Small intestine (tissue), 7 donors: ENCODE measurements at regions not wholly inside any gene's neighbourhood (a gene's known extent, or its start where the extent isn't known, plus 50 kb on each side); places are given as distances from the start of the nearest gene placed in this dataset.

Experiments used
- DNase-seq, 2 donors: peaks; one replicate each; pipeline versions ENCODE4 v3.0.0 to v3.0.0-alpha.2; 2013
- FAIRE-seq: peaks from 2 replicates; lab custom pipeline; 2012; peaks lifted over from hg19 to GRCh38; lab: Jason Lieb, UNC
- H3K27ac ChIP-seq, 3 donors: one replicate each; pipeline ENCODE4 v1.5.1; 2013; ENCODE audit warnings: low read length in 2 of 3, mild to moderate bottlenecking in 2 of 3, control low read depth in 1 of 3, inconsistent platforms in 1 of 3, low read depth in 1 of 3, moderate library complexity in 1 of 3
- H3K27me3 ChIP-seq, 3 donors: one replicate each; pipeline ENCODE4 v1.6.1; 2013; ENCODE audit warnings: low read length in 3 of 3, inconsistent platforms in 1 of 3; ENCODE audit not compliant: control insufficient read depth in 3 of 3, insufficient read depth in 3 of 3
- H3K36me3 ChIP-seq, 3 donors: one replicate each; pipeline ENCODE4 v1.6.1; 2013; ENCODE audit warnings: low read length in 3 of 3, inconsistent platforms in 1 of 3, low read depth in 1 of 3, mild to moderate bottlenecking in 1 of 3, moderate library complexity in 1 of 3; ENCODE audit not compliant: control insufficient read depth in 3 of 3, insufficient read depth in 2 of 3
- H3K4me1 ChIP-seq, 3 donors: one replicate each; pipeline ENCODE4 v1.6.1; 2013; ENCODE audit warnings: low read length in 2 of 3, inconsistent platforms in 1 of 3, low read depth in 1 of 3, mild to moderate bottlenecking in 1 of 3, moderate library complexity in 1 of 3; ENCODE audit not compliant: control insufficient read depth in 3 of 3, insufficient read depth in 2 of 3
- H3K4me3 ChIP-seq, 3 donors: one replicate each; pipeline ENCODE4 v1.5.1; 2013; ENCODE audit warnings: low read length in 3 of 3, control low read depth in 1 of 3, inconsistent platforms in 1 of 3, low read depth in 1 of 3, mild to moderate bottlenecking in 1 of 3, moderate library complexity in 1 of 3
- H3K9me3 ChIP-seq, 2 donors: one replicate each; pipeline ENCODE4 v1.6.1; 2013; ENCODE audit warnings: low read depth in 1 of 2, low read length in 1 of 2; ENCODE audit not compliant: control insufficient read depth in 2 of 2, insufficient read depth in 1 of 2
- WGBS, 3 donors: extraction: QIAGEN DNeasy Blood & Tissue Kit; methylation state at CpG; one replicate each; pipeline ENCODE4 v1.1.7; 2013; 5-methylcytosine and 5-hydroxymethylcytosine counted together
- donor health status: healthy with polysubstance abuse.
- donor health status: control.
- donor health status: control.
- donor health status: Bipolar disorder and iron deficiency.
- donor health status: healthy.

- no peaks in the 10 kb centered on the region for H3K27me3 ChIP-seq
- no peaks in the 10 kb centered on the region for H3K4me1 ChIP-seq
- no peak overlapping the region for H3K4me3 ChIP-seq
- WGBS, 3 donors: 80 to 89% (median 87%) methylated on average over 3 of the region's 3 CpGs
- no peak for DNase-seq
- FAIRE-seq: no peak
- no peaks in the 10 kb centered on the region for H3K9me3 ChIP-seq
- no peak overlapping the region for H3K27ac ChIP-seq
- H3K36me3 ChIP-seq: no peaks in the 10 kb centered on the region
Measured at GRCh38 chr4:137649711-137650450, 117.6 kb upstream of the PCDH18 start.

DNA sequence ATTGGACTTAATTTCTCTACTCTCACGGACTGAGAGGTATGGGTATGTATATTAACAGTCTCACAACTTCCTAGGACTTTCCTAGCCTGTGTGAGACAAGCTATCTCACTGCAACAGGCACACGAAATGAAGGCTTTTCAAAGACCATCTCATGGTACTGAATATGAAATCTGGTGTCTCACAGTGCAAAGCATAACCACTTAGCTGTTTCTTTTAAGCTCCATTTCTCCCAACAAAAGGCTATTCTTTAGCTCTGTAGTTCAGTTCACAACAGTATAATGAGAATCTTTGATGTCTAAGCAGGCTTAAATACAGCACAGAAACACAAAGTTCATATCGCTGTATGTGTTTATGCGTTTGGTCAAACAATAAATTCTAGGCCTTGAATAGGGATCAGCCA, 116.2 kb upstream of the PCDH18 start:
- Histone ChIP-seq H3K36me3 (no peaks in the 10 kb centered on the region), H3K9me3 (no peaks in the 10 kb centered on the region), H3K4me3 (no peak overlapping the region), H3K27ac (no peak overlapping the region), H3K27me3 (no peaks in the 10 kb centered on the region), H3K4me1 (no peaks in the 10 kb centered on the region)
- 49 to 72% (median 53%) methylated on average over 4 of the region's 4 CpGs for WGBS, 3 donors
- FAIRE-seq: no peak
- DNase-seq: no peak

DNA sequence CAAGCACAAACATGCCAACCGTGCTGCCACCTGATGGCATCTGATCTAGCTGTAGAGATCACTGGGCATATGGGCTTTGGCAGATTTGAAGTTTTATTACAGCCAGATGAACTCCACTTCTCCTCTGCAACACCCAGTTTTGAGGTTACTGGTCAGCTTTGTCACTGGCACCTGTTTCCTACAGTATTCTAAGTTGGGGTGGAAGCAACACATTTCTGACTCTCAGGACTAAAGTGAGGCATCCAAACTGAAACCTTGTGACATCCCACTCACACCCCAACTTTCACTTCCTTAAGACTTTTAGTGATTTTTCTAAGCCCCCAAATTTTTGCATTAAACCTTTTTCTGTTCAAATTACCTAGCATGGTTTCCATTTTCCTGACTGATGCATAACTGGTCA, 115.1 kb upstream of the PCDH18 start:
- DNase-seq: no peak
- Histone ChIP-seq H3K9me3 (no peaks in the 10 kb centered on the region), H3K4me1 (no peaks in the 10 kb centered on the region), H3K27me3 (no peaks in the 10 kb centered on the region), H3K4me3 (no peak overlapping the region), H3K27ac (no peak overlapping the region), H3K36me3 (no peaks in the 10 kb centered on the region)
- FAIRE-seq: no peak
- WGBS, 3 donors: 73 to 86% (median 78%) methylated on average over 1 of the region's 1 CpG

DNA sequence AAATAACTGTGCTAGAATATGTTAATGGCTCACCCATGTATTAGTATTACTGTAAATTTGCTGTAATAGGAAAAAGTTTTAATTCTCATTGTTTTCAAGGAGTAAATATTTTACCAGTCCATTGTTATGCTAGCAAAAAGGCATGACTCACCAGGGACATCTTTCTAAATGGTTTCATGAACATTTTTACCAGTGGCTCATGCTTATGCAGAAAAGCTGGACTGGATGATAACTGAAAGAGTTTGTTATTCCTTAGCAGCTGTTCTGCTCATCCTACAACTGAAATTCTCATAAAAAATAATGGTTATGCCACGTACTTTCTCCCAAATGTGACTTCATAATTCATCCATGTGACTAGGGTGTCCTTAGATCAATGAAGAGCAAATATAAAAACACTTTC, 111.9 kb upstream of the PCDH18 start:
- Histone ChIP-seq H3K36me3 (no peaks in the 10 kb centered on the region), H3K4me3 (no peak overlapping the region), H3K9me3 (no peaks in the 10 kb centered on the region), H3K4me1 (no peaks in the 10 kb centered on the region), H3K27ac (no peak overlapping the region), H3K27me3 (no peaks in the 10 kb centered on the region)
- 7 to 34% (median 15%) methylated on average over 1 of the region's 1 CpG for WGBS, 3 donors
- DNase-seq: no peak
- no peak for FAIRE-seq

DNA sequence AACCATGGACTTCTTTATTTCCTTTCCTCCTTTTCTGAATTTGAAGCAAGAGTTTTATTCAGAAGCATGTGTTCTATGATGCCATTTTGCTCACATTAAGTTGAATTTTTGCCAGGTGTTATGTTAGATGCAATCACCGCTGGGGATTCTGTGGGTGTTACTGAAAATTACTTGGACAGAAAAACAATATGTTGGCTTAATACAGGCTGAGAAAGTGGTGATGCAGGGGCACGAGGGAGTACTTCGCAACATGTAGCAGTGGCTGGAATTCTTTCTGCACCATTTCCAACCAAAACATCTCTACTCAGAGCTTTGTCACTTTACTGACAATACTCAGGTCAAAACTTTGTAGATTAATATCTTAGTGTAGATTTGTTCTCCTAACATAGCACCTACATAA, 109.2 kb upstream of the PCDH18 start:
- WGBS, 3 donors: 84 to 88% (median 87%) methylated on average over 3 of the region's 3 CpGs
- Histone ChIP-seq H3K27ac (no peak overlapping the region), H3K4me3 (no peak overlapping the region), H3K4me1 (no peaks in the 10 kb centered on the region), H3K36me3 (no peaks in the 10 kb centered on the region), H3K27me3 (no peaks in the 10 kb centered on the region), H3K9me3 (no peaks in the 10 kb centered on the region)
- FAIRE-seq: no peak
- DNase-seq: no peak

DNA sequence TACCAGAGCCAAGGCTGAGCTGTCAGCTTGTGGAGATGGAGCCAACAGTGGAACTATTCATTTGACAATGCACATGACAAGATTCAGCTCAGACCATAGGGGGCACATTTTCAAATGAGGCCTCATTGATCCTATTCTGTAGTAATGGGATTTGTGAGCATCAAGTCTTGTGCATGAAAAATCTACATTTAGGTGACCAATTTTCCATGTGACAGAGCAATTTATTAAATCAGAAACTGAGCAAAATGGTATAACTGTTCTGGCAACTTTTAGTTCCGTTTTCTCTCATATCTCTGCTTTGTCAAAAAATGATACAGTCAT, 108.5 kb upstream of the PCDH18 start:
- DNase-seq: no peak
- Histone ChIP-seq H3K27me3 (no peaks in the 10 kb centered on the region), H3K4me3 (no peak overlapping the region), H3K9me3 (no peaks in the 10 kb centered on the region), H3K27ac (no peak overlapping the region), H3K4me1 (no peaks in the 10 kb centered on the region), H3K36me3 (no peaks in the 10 kb centered on the region)
- 79 to 87% (median 83%) methylated on average over 1 of the region's 1 CpG for WGBS, 3 donors
- FAIRE-seq: no peak

DNA sequence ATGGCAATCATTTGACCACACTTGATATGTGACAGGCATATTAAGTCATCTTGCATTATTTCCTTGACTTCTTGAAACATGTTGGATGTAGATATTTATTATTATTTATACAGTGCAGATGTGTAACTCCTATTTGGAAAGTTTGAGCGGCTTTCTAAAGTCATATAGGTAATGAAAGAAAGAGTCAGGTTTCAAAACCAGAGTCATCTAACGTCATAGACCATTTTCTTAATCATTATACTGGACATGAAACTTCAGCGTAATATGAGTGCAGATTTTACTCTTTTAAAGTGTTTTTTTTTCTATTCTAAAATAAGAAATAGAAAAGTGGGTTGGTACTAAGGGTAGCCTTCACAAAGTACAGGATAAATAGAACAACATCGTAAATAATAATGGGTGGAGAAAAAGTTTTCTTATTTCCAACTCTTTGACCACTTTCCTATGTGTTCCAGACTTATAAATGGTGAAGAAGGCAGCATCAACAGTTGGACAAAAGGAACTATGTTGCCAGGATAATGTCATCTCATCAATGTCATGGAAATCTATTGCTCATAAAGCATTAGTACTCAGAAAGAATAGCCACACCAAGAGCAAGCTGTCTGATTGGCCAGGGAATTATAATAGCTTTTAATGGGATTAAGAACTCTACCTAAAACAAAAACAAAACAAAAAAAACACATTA, 108.0 kb upstream of the PCDH18 start:
- no peak overlapping the region for H3K4me3 ChIP-seq
- H3K36me3 ChIP-seq: no peaks in the 10 kb centered on the region
- no peaks in the 10 kb centered on the region for H3K27me3 ChIP-seq
- no peaks in the 10 kb centered on the region for H3K4me1 ChIP-seq
- FAIRE-seq: no peak
- WGBS, 3 donors: 76 to 87% (median 83%) methylated on average over 4 of the region's 4 CpGs
- H3K27ac ChIP-seq: no peak overlapping the region
- DNase-seq: no peak
- H3K9me3 ChIP-seq: no peaks in the 10 kb centered on the region

DNA sequence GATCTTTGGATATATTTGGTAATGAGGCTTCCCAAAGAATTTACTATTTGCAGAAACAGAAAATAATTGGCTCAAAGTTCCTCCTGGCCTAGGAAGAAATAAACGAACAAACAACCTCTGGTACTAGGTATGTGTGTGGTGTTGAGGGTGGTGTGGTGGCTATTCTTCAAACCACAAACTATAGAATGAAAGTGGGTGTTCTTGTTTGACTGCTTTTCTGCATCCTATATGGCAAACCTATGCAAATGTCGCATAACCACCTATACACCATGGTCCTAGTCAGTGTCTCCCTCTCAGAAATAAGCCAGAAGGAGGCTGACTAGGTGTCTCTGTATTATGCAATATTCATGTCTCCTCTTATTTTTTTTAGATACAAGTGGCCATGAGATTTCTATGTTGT, 106.6 kb upstream of the PCDH18 start:
- no peak overlapping the region for H3K4me3 ChIP-seq
- DNase-seq: no peak
- FAIRE-seq: no peak
- H3K27ac ChIP-seq: no peak overlapping the region
- no peaks in the 10 kb centered on the region for H3K27me3 ChIP-seq
- H3K4me1 ChIP-seq: no peaks in the 10 kb centered on the region
- WGBS, 3 donors: 73 to 80% (median 76%) methylated on average over 2 of the region's 2 CpGs
- no peaks in the 10 kb centered on the region for H3K9me3 ChIP-seq
- no peaks in the 10 kb centered on the region for H3K36me3 ChIP-seq

- Histone ChIP-seq H3K27me3 (no peaks in the 10 kb centered on the region), H3K4me3 (no peak overlapping the region), H3K36me3 (no peaks in the 10 kb centered on the region), H3K27ac (no peak overlapping the region), H3K9me3 (peaks cover 0 to 5% of the 10 kb centered on the region in 2 donors), H3K4me1 (no peaks in the 10 kb centered on the region)
- 26 to 50% (median 36%) methylated on average over 1 of the region's 1 CpG for WGBS, 3 donors
- DNase-seq (no peak), FAIRE-seq (no peak)
Measured at GRCh38 chr4:137635601-137636000, 103.3 kb upstream of the PCDH18 start.
